ENCODE measurements at regions not wholly inside any gene's neighbourhood (a gene's known extent, or its start where the extent isn't known, plus 50 kb on each side); places are given as distances from the start of the nearest gene placed in this dataset.

DNA sequence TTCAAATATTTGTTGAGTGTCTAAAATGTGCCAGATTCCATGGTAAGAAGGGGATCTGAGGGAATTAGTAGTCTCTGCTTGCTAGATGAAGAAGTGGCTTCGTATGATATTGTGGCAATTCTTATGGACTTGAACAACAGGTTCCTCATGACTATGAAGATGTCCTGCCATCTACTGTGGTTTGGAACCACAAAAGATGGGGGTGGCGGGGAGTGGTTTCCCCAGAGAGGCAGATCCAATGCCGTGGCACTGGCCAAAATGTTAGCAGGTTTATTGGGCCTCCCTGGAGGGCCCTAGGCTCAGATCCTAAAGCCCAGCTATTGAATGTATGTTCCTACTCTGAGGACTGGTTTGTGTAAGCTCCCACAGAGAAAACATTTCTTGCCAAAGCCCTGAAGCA lies 120.8 kb downstream of the RGS2 start:
- TF ChIP-seq EZH2 (IDR thresholded peaks at IDR 0.05; ENCODE audit: borderline replicate concordance, insufficient read depth, low read length, poor library complexity, severe bottlenecking) = no peak
- TF ChIP-seq, protein P1, sequence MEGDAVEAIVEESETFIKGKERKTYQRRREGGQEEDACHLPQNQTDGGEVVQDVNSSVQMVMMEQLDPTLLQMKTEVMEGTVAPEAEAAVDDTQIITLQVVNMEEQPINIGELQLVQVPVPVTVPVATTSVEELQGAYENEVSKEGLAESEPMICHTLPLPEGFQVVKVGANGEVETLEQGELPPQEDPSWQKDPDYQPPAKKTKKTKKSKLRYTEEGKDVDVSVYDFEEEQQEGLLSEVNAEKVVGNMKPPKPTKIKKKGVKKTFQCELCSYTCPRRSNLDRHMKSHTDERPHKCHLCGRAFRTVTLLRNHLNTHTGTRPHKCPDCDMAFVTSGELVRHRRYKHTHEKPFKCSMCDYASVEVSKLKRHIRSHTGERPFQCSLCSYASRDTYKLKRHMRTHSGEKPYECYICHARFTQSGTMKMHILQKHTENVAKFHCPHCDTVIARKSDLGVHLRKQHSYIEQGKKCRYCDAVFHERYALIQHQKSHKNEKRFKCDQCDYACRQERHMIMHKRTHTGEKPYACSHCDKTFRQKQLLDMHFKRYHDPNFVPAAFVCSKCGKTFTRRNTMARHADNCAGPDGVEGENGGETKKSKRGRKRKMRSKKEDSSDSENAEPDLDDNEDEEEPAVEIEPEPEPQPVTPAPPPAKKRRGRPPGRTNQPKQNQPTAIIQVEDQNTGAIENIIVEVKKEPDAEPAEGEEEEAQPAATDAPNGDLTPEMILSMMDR (IDR thresholded peaks at IDR 0.05; ENCODE audit: poor library complexity, severe bottlenecking) = no peak
